ENCODE measurements at regions not wholly inside any gene's neighbourhood (a gene's known extent, or its start where the extent isn't known, plus 50 kb on each side); places are given as distances from the start of the nearest gene placed in this dataset.

- TF ChIP-seq, protein P1, sequence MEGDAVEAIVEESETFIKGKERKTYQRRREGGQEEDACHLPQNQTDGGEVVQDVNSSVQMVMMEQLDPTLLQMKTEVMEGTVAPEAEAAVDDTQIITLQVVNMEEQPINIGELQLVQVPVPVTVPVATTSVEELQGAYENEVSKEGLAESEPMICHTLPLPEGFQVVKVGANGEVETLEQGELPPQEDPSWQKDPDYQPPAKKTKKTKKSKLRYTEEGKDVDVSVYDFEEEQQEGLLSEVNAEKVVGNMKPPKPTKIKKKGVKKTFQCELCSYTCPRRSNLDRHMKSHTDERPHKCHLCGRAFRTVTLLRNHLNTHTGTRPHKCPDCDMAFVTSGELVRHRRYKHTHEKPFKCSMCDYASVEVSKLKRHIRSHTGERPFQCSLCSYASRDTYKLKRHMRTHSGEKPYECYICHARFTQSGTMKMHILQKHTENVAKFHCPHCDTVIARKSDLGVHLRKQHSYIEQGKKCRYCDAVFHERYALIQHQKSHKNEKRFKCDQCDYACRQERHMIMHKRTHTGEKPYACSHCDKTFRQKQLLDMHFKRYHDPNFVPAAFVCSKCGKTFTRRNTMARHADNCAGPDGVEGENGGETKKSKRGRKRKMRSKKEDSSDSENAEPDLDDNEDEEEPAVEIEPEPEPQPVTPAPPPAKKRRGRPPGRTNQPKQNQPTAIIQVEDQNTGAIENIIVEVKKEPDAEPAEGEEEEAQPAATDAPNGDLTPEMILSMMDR (IDR thresholded peaks at IDR 0.05): no peak
- no peak for TF ChIP-seq POLR2A (IDR thresholded peaks at IDR 0.05)
Measured at GRCh38 chrX:20499763-20500162, 233.1 kb upstream of the RPS6KA3 start.
